ENCODE measurements at regions not wholly inside any gene's neighbourhood (a gene's known extent, or its start where the extent isn't known, plus 50 kb on each side); places are given as distances from the start of the nearest gene placed in this dataset.
"Not testable (repeated sequence)": the region's sequence is repeated elsewhere in the genome, so short reads cannot be mapped to it uniquely, and the experiment has no call there.

DNA sequence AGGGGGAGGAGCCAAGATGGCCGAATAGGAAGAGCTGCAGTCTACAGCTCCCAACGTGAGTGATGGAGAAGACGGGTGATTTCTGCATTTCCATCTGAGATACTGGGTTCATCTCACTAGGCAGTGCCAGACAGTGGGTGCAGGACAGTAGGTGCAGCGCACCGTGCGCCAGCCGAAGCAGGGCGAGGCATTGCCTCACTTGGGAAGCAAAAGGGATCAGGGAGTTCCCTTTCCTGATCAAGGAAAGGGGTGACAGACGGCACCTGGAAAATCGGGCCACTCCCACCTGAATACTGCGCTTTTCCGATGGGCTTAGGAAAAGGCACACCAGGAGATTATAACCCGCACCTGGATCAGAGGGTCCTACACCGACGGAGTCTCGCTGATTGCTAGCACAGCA, 121.1 kb upstream of the SESTD1 start:
- not testable (repeated sequence) for H3K4me3 ChIP-seq (ENCODE audit: low read length); H3K4me1 ChIP-seq (ENCODE audit: insufficient read depth, low read length); H3K36me3 ChIP-seq (ENCODE audit: insufficient read depth, low read depth, low read length); H3K27me3 ChIP-seq (ENCODE audit: insufficient read depth, low read length); H3K27ac ChIP-seq (ENCODE audit: low read length); H3K9ac ChIP-seq (ENCODE audit: low read depth, low read length)
- peaks cover 23% of the 10 kb centered on the region; the same call in 1 of the 2 replicates for H3K9me3 ChIP-seq (ENCODE audit: insufficient read depth, low read depth, low read length)

DNA sequence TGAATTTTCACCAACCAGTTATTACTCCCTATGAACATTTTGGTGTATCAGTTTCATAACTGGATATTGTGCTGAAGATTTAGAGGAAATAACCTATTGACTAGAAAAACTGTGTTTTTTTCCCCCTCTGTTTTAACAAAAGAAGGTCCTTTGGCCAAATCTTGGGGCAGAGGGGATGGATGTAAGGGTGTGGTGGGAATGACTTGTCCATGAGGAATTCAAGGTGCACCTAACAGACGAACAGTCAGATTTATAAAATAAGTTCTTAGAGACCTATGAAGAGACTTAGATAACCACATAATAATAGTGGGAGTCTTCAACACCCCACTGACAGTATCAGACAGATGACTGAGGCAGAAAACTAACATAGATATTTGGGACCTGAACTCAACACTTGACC, 119.3 kb upstream of the SESTD1 start:
- Histone ChIP-seq H3K36me3 (ENCODE audit: insufficient read depth, low read depth, low read length) (no peaks in the 10 kb centered on the region), H3K9me3 (ENCODE audit: insufficient read depth, low read depth, low read length) (peaks cover 23% of the 10 kb centered on the region; the same call in 1 of the 2 replicates), H3K9ac (ENCODE audit: low read depth, low read length) (no peak overlapping the region), H3K4me3 (ENCODE audit: low read length) (no peak overlapping the region), H3K4me1 (ENCODE audit: insufficient read depth, low read length) (no peaks in the 10 kb centered on the region), H3K27ac (ENCODE audit: low read length) (no peak overlapping the region), H3K27me3 (ENCODE audit: insufficient read depth, low read length) (no peaks in the 10 kb centered on the region)

DNA sequence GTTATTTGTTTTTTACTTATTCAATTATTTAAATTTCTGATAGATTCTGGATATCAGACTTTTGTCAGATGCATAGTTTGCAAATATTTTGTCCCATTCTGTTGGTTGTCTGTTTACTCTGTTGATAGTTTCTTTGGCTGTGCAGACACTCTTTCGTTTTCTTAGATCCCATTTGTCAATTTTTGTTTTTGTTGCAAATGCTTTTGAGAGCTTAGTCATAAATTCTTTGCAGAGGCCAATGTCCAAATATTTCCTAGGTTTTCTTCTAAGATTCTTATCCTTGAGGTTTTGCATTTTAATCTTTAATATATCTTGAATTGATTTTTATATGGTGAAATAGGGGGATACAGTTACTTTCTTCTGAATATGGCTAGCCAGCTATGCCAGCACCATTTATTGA, 112.7 kb upstream of the SESTD1 start:
- no peaks in the 10 kb centered on the region for H3K27me3 ChIP-seq (ENCODE audit: insufficient read depth, low read length)
- peaks cover 5% of the 10 kb centered on the region; the same call in 1 of the 2 replicates for H3K9me3 ChIP-seq (ENCODE audit: insufficient read depth, low read depth, low read length)
- H3K4me3 ChIP-seq (ENCODE audit: low read length), result no peak overlapping the region
- H3K4me1 ChIP-seq (ENCODE audit: insufficient read depth, low read length), result no peaks in the 10 kb centered on the region
- no peak overlapping the region for H3K27ac ChIP-seq (ENCODE audit: low read length)
- no peaks in the 10 kb centered on the region for H3K36me3 ChIP-seq (ENCODE audit: insufficient read depth, low read depth, low read length)
- no peak overlapping the region for H3K9ac ChIP-seq (ENCODE audit: low read depth, low read length)

DNA sequence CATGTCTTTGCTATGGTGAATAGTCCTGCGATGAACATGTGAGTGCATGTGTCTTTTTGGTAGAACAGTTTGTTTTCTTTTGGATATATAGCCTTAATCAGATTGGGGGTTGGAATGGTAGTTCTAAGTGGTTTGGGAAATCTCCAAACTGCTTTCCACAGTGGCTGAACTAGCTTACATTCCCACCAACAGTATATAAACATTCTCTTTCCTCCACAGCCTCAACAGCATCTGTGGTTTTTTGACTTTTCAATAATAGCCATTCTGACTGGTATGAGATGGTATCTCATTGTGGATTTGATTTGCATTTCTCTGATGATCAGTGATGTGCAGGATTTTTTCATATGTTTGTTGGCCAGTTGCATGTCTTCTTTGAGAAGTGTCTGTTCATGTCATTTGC, 112.2 kb upstream of the SESTD1 start:
- Histone ChIP-seq H3K27ac (ENCODE audit: low read length) (no peak overlapping the region), H3K36me3 (ENCODE audit: insufficient read depth, low read depth, low read length) (no peaks in the 10 kb centered on the region)

DNA sequence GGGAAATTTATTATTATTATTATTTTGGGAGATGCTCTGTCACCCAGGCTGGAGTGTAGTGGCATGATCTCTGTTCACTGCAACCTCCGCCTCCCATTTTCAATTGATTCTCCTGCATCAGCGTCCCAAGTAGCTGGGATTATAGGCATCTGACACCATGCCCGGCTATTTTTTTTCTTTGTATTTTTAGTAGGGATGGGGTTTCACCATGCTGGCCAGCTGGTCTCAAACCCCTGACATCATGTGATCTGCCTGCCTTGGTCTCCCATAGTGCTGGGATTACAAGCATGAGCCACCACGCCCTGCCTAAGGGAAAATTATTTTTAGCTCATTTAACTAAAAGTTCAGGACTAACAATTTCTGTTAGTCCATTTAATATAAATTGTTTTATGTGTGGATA, 109.2 kb upstream of the SESTD1 start:
- Histone ChIP-seq H3K4me3 (ENCODE audit: low read length) (no peak overlapping the region), H3K9ac (ENCODE audit: low read depth, low read length) (no peak overlapping the region), H3K27me3 (ENCODE audit: insufficient read depth, low read length) (no peaks in the 10 kb centered on the region), H3K36me3 (ENCODE audit: insufficient read depth, low read depth, low read length) (no peaks in the 10 kb centered on the region), H3K9me3 (ENCODE audit: insufficient read depth, low read depth, low read length) (peaks cover 5% of the 10 kb centered on the region; the same call in 1 of the 2 replicates), H3K4me1 (ENCODE audit: insufficient read depth, low read length) (no peaks in the 10 kb centered on the region), H3K27ac (ENCODE audit: low read length) (no peak overlapping the region)

More for the DNA sequence above, 112.2 kb upstream of the SESTD1 start:
- Histone ChIP-seq H3K9ac (ENCODE audit: low read depth, low read length) (no peak overlapping the region), H3K27me3 (ENCODE audit: insufficient read depth, low read length) (no peaks in the 10 kb centered on the region), H3K4me3 (ENCODE audit: low read length) (no peak overlapping the region), H3K9me3 (ENCODE audit: insufficient read depth, low read depth, low read length) (peaks cover 5% of the 10 kb centered on the region; the same call in 1 of the 2 replicates), H3K4me1 (ENCODE audit: insufficient read depth, low read length) (no peaks in the 10 kb centered on the region)

DNA sequence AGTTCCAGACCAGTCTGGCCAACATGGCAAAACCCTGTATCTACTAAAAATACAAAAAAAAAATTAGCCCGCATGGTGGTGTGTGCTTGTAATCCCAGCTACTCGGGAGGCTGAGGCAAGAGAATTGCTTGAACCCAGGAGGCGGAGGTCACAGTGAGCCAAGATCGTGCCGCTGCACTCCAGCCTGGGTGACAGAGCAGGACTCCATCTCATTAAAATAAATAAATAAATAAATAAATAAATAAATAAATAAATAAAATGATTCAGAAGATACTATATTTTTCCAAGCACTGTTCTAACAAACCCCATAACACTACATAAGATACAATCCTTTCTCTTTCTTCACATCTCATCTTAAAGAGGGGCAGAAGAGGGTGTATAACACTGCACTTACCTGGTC, 100.9 kb upstream of the SESTD1 start:
- not testable (repeated sequence) for H3K4me1 ChIP-seq (ENCODE audit: insufficient read depth, low read length); H3K9me3 ChIP-seq (ENCODE audit: insufficient read depth, low read depth, low read length); H3K27me3 ChIP-seq (ENCODE audit: insufficient read depth, low read length); H3K9ac ChIP-seq (ENCODE audit: low read depth, low read length); H3K36me3 ChIP-seq (ENCODE audit: insufficient read depth, low read depth, low read length); H3K27ac ChIP-seq (ENCODE audit: low read length); H3K4me3 ChIP-seq (ENCODE audit: low read length)

DNA sequence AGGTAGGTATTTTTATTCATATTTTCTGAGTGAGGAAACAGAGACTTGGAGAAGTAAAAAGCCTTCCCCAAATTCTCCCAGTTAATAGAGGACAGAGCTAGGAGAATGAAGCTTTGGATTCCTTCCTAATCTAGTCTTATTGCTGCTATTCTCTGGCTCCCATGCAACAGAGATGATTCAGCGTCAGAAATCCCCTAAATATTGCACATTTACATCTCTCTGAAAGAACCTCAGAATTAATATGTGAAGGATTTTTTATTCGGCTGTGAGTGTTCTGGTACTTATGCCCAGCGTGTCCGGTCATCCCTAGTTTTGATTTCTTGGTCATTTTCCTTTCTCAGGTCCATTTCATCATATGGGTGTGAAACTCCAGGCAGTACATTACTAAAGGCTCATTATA, 91.2 kb upstream of the SESTD1 start:
- H3K4me1 ChIP-seq (ENCODE audit: insufficient read depth, low read length), result no peaks in the 10 kb centered on the region
- H3K4me3 ChIP-seq (ENCODE audit: low read length), result no peak overlapping the region
- no peaks in the 10 kb centered on the region for H3K36me3 ChIP-seq (ENCODE audit: insufficient read depth, low read depth, low read length)
- no peaks in the 10 kb centered on the region for H3K27me3 ChIP-seq (ENCODE audit: insufficient read depth, low read length)
- no peak overlapping the region for H3K9ac ChIP-seq (ENCODE audit: low read depth, low read length)
- H3K27ac ChIP-seq (ENCODE audit: low read length), result no peak overlapping the region
- no peaks in the 10 kb centered on the region for H3K9me3 ChIP-seq (ENCODE audit: insufficient read depth, low read depth, low read length)

DNA sequence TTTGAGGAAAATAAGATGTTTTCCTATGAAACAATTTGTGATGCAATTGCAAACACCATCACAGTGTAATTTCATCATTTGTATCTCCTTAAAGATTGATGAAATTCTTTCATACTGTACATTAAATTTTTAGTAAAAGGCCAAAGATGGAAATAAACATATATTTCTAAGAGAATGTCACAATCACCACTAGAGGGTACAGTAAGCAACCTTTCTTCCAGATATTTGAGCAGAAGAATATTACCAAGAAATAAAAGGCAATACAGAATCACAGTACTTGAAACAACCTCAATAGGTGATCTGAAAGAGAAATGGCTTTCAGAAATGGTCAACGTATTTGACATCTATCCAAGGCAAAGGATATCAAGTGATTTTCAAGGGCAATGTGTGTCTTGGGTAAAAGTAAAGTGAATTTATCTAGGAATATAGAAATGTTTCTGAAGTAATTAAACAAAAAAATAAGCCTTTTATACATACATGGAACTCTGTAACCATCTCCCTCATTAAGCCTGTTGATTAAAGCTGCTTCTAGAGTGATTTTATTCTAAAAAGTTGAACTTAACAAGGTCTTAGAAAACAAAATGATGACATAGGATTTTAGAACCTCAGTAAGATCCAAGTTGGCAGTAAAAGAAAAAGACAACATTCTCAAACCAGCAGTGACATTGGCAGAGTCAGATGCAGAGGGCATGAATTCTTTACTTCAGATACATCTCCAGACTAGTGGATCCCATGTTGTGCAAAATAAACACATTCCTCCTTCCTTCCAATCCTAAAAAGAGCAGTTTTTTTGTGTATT, 90.3 kb upstream of the SESTD1 start:
- H3K4me3 ChIP-seq (ENCODE audit: low read length), result no peak overlapping the region
- H3K4me1 ChIP-seq (ENCODE audit: insufficient read depth, low read length), result no peaks in the 10 kb centered on the region
- H3K9me3 ChIP-seq (ENCODE audit: insufficient read depth, low read depth, low read length), result no peaks in the 10 kb centered on the region
- H3K36me3 ChIP-seq (ENCODE audit: insufficient read depth, low read depth, low read length), result no peaks in the 10 kb centered on the region
- no peaks in the 10 kb centered on the region for H3K27me3 ChIP-seq (ENCODE audit: insufficient read depth, low read length)
- H3K27ac ChIP-seq (ENCODE audit: low read length), result no peak overlapping the region
- no peak overlapping the region for H3K9ac ChIP-seq (ENCODE audit: low read depth, low read length)

DNA sequence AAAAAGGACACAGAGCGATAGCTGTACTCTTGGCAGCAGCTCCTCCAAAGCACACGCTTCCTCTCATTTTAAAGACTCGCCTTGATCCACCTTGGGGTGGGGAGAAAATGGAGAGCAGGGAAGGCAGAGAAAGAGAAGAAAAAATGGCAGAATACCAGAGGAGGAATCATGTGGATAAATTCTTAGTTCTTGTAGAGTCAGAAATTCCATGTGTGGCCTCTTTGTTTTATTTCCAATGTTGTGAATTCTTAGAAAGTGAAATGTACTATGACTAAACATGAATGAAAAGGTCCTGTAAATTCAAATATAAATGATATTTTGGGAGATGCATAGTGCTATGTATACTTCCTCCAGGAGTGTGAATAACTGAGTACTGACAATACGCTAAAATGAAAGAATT, 89.7 kb upstream of the SESTD1 start:
- Histone ChIP-seq H3K36me3 (ENCODE audit: insufficient read depth, low read depth, low read length) (no peaks in the 10 kb centered on the region), H3K4me1 (ENCODE audit: insufficient read depth, low read length) (no peaks in the 10 kb centered on the region), H3K9ac (ENCODE audit: low read depth, low read length) (no peak overlapping the region), H3K4me3 (ENCODE audit: low read length) (no peak overlapping the region), H3K27me3 (ENCODE audit: insufficient read depth, low read length) (no peaks in the 10 kb centered on the region), H3K27ac (ENCODE audit: low read length) (no peak overlapping the region), H3K9me3 (ENCODE audit: insufficient read depth, low read depth, low read length) (no peaks in the 10 kb centered on the region)

DNA sequence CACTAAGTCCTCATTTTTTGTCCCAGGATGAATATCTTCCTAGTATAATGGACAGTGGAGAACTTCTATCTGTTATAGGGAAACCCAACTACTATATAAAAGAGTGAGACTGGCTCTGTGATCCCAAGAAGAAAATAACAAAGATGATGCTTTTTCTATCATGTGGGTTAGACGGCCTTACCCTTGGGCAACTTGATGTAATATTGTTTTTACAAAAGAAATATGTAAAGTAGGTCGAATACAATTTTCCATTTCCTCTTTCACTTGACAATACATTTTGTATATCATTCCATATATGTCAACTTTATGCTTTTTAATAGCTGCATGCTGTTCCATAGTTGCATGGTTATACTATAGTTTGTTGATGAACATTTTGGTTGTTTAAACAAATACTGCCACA, 87.5 kb upstream of the SESTD1 start:
- H3K27me3 ChIP-seq (ENCODE audit: insufficient read depth, low read length), result no peaks in the 10 kb centered on the region
- H3K9ac ChIP-seq (ENCODE audit: low read depth, low read length), result no peak overlapping the region
- no peak overlapping the region for H3K4me3 ChIP-seq (ENCODE audit: low read length)
- no peak overlapping the region for H3K27ac ChIP-seq (ENCODE audit: low read length)
- no peaks in the 10 kb centered on the region for H3K36me3 ChIP-seq (ENCODE audit: insufficient read depth, low read depth, low read length)
- H3K4me1 ChIP-seq (ENCODE audit: insufficient read depth, low read length), result no peaks in the 10 kb centered on the region
- no peaks in the 10 kb centered on the region for H3K9me3 ChIP-seq (ENCODE audit: insufficient read depth, low read depth, low read length)

DNA sequence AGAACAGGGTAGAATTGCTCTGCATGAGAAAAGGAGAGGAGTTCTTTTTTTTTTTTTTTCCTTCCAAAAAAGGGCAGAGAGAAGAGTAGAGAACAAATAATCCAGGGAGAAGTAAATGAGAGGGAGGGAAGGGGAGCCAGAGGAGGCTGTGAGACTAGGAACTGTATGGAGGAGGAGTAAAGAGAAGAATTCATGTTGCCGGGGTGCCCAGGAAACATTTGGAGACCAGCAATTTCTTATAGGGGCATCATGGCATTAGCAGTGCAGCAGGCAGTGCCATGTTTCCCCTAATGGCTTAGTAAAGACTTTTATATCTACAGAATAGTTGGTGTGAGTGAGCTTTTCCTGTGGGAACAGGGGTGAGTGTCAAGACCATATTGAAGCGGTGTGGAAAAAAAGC, 86.4 kb upstream of the SESTD1 start:
- Histone ChIP-seq H3K27ac (ENCODE audit: low read length) (no peak overlapping the region), H3K27me3 (ENCODE audit: insufficient read depth, low read length) (no peaks in the 10 kb centered on the region), H3K4me1 (ENCODE audit: insufficient read depth, low read length) (no peaks in the 10 kb centered on the region), H3K9me3 (ENCODE audit: insufficient read depth, low read depth, low read length) (no peaks in the 10 kb centered on the region), H3K4me3 (ENCODE audit: low read length) (no peak overlapping the region), H3K36me3 (ENCODE audit: insufficient read depth, low read depth, low read length) (no peaks in the 10 kb centered on the region), H3K9ac (ENCODE audit: low read depth, low read length) (no peak overlapping the region)

DNA sequence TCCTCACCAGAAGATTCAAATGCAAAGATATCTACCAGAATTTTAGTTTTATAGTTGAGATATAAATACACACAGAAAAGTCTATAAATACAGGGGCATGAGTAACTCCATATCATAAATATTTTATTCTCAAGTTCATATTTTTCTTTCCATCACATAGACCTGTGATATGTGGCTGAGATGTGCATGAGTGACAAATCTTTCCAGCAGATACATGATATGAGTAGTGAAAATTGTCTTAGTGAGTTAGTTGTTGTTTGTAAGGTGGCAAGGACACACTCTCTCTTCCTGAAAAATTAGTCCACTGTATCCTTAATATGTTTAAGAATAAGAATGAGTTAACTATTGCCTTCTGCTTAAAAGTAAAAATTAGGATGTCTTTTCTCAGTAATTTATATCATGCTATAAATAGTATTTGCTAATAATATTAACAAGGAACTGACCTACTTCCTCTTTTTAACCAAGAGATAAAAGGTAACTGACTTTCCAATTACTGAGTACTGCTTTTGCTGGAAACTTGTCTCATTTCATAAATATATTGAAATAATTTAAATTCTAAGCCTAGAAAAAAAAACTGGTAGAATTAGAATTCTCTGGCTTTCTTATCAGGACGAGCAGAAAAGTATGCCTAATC, 85.2 kb upstream of the SESTD1 start:
- H3K9ac ChIP-seq (ENCODE audit: low read depth, low read length), result no peak overlapping the region
- no peaks in the 10 kb centered on the region for H3K36me3 ChIP-seq (ENCODE audit: insufficient read depth, low read depth, low read length)
- no peaks in the 10 kb centered on the region for H3K9me3 ChIP-seq (ENCODE audit: insufficient read depth, low read depth, low read length)
- no peaks in the 10 kb centered on the region for H3K27me3 ChIP-seq (ENCODE audit: insufficient read depth, low read length)
- H3K4me1 ChIP-seq (ENCODE audit: insufficient read depth, low read length), result no peaks in the 10 kb centered on the region
- no peak overlapping the region for H3K4me3 ChIP-seq (ENCODE audit: low read length)
- H3K27ac ChIP-seq (ENCODE audit: low read length), result no peak overlapping the region
